Umbilical cord (tissue), 1 donor: ENCODE measurements at regions not wholly inside any gene's neighbourhood (a gene's known extent, or its start where the extent isn't known, plus 50 kb on each side); places are given as distances from the start of the nearest gene placed in this dataset.
"Not testable (repeated sequence)": the region's sequence is repeated elsewhere in the genome, so short reads cannot be mapped to it uniquely, and the experiment has no call there.

Source experiments
- DNase-seq: peaks from one replicate; pipeline ENCODE4 v3.0.0-alpha.2; 2015; ENCODE audit warnings: low spot score

DNA sequence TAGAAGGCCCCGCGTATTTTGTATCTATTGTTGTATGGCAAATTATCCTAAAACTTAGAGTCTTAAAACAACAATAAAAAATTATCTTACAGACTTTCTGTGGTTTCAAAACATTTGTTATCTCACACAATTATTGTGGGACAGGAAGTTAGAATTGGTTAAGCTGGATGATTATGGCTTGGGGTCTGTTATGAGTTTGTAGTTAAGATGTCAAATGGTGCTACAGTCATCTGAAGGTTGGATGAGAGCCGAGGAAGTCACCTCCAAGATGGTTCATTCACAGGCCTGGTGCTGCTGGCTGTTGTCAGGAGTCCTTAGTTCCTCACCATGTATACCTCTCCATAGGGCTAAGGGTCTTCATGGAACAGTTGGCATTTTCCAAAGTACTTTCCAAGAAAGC lies 175.6 kb upstream of the FANCL start:
- no peak for DNase-seq

DNA sequence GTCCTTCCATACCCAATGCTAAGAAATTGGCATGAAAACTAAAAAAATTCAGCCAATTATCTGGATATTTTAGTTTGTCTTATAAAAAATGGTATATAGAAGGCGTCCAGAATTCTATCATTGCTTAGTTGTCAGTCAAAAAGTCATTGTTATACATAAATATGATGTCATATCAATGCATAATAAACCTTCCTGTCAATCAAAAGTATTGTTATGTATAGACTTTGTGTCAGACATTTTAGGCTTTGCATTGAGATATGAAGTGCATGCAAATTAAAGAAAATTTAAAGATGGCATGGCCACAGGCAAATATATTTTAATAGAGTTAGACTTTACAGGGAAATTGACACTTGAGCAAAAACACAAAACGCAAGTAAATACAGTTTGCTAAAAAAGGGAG lies 173.4 kb upstream of the FANCL start:
- DNase-seq: no peak

DNA sequence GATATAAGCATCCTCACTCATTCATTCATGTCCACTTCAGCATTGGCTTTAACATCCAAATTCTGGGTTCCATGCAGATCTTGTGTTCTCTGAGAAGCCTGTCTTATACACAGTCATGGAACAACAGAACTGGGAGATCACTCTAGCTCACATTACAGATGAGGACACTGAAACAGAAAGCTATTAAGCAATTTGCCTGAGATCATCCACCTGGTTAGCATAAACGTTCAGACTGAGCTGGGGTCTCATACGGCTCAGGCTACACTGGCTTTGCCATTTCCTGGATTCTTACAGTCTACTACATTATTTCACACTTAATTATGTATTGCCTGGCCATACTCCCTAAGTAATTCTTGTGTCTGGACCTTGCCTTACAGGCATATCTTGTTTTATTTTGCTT lies 169.4 kb upstream of the FANCL start:
- DNase-seq: no peak

DNA sequence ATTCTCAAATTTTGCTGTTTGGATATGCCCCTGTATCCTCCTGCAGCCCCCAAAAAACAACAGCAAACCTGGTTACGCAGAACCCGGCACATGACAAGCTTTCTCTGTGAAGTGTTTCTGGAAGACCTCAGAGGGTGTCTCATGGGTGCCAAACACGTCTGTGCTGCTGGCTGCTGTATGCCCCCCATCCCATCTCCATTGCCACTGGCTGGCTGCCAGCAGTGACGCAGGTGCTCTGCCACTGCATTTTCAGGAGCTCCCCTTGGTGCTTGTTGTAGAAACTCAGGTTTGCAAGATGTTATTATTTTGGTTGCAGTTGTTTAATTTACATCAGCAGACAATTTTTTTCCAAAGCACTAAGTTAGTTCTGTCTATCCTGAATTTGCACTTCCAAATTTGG lies 166.4 kb upstream of the FANCL start:
- DNase-seq: no peak

DNA sequence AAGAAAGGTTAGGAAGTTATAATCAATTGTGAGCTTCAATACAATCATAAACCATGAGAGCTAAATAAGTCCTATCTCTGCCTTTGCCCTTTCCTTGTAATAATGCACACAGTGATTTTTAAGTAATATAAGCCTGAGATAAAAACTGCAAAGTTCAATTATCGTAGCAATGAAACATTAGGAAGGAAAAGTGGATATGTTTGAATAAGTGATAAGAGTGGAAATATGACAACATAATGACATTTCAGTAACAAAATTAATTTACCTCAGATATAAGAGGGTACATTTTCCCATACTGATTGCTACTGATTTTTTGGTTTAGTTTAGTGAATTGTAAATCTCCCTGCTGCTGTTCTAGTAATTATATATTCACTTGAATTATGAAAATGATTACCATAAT lies 164.2 kb upstream of the FANCL start:
- no peak for DNase-seq

DNA sequence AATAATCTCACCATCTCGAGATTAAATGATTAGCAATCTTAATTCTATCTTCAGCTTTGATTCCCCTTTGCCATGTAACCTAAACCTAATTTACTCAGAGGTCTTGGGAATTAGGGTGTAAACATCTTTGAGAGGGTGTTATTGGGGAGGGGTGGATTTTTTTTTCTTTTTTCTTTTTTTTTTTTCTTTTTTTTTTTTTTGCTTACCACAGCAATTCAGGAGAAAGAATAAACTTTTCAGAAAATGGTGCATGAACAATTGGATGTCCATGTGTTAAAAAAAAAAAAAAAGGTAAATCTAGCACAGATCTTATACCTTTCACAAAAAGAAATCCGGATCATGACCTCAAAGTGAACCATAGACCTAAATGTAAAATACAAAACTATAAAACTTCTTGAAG lies 160.8 kb upstream of the FANCL start:
- no peak for DNase-seq

DNA sequence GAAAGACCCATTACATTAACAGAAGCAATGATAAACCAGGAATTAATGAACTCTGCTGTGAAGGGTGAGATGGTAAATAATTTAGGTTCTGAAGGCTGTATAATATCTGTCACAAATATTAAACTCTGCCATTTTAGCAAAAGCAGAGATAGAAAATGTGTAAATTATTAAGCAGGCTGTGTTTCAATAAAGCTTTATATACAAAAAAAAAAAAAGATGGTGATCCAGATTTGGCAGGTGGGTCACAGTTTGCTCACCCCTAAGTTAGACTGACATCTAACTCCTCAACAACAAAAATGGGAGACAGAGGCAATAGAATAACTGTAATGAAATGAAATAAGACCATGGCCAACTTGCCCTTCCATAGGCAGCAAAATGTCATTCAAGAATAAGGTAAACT lies 157.3 kb upstream of the FANCL start:
- no peak for DNase-seq

DNA sequence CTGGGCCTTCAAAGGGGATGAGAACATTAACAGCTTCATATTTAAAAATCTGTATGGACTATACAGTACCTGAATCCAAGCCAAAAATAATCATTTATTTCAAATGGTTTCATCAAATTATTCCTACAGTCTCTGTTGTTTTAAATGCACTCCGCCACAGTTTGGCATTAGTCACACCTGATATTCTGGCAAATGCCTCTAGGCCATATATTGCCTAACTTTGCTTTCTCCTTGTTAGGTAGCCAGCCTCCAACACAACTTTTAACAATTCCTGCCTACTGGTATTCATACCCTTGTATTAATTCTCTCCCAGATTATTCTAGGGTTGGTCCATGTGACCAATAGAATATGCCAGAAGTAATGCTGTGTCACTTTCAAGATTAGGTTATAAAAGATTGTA lies 146.6 kb upstream of the FANCL start:
- no peak for DNase-seq

DNA sequence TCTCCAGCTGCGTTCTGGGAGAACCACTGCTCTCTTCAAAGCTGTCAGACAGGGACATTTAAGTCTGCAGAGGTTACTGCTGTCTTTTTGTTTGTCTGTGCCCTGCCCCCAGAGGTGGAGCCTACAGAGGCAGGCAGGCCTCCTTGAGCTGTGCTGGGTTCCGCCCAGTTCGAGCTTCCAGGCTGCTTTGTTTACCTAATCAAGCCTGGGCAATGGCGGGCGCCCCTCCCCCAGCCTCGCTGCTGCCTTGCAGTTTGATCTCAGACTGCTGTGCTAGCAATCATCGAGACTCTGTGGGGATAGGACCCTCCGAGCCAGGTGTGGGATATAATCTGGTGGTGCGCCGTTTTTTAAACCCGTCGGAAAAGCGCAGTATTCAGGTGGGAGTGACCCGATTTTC lies 145.8 kb upstream of the FANCL start:
- DNase-seq: not testable (repeated sequence)

DNA sequence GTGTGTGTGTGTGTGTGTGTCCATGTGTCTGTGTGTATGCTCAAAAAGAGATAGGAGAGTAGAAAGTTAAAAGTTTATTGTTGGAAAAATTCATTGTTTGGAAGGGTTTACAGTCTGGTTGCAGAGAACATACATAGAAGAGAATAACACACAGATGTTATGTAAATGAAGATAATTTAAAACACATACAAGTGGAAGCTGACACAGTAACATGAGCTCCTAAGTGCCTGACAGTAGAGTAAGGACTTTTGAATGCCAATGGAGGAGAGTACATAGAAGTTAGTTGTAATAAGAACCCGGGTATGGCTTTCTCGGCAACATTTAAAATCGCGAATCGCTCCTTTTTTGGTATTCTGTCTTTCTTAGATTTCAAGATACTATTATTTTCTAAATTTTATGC lies 137.0 kb upstream of the FANCL start:
- DNase-seq: no peak

DNA sequence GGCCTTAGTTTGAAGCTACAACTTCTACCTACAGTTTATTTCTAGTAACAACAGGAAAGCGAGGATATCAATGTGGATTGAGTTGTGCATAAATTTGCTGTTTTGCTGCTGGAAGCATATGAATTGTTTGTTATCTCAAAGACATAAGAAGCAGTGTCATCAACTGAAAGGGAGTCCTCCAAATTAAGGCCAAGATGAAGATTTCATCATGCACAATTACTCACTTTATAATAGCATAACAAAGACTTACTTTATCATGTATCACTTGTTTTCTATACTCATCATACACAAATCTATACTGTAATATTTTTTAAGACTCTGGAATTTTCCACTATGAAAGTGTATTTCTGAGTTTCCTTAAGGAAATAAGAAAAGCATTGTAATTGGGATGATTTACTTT lies 136.1 kb upstream of the FANCL start:
- no peak for DNase-seq

DNA sequence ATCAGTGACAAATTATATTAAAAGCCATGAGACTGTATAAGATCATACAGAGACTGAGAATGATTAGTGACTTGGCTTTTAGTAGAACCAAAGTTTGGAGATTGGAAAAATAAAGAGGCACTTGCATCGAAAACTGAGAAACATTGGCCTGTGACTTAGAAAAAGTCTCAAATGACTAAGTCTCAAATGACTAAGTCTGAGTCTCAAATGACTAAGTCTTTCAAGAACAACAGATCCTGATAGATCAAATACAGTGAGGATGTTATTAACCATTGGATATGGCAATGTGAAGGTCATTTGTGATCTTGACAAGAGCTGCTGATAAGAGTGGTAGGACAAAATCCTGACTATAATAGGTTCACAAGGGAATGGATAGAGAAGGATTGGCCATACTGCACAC lies 135.5 kb upstream of the FANCL start:
- DNase-seq: no peak

DNA sequence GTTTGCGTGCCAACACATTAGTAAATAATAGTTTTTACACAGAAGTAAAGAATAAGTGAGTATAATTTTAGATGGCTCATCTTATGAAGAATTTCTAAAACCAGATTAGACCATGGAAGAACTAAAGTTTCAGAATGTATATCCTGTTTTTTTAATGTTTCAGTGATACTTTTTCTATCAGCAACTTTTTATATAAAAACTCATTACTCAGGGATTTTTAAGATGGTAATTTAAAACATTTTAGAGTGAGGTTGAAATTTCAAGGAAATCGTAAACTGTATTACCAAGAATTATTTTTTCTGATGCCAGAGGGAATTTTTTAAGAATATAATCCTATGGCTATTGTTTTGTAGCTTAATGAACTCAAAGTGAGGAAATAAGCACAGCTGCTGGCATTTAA lies 128.5 kb upstream of the FANCL start:
- DNase-seq: no peak

DNA sequence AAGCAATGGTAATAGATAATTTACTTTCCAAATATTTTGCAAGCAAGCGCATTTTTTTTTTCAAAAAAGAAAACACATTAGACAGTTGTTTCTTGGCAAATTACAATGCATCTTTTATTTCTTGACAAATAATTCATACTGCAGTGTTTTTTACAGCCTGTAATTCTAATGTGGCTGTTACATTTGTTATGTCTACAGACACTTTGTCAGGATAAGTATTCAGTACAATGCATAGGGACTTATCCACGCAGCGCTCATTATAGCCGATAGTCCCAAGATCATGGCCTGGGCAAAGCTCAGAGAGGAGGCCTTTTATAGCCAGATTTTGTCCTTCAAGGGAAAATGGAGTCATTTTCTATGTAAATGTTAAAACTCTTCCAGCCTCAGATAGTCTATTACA lies 123.0 kb upstream of the FANCL start:
- DNase-seq: no peak

DNA sequence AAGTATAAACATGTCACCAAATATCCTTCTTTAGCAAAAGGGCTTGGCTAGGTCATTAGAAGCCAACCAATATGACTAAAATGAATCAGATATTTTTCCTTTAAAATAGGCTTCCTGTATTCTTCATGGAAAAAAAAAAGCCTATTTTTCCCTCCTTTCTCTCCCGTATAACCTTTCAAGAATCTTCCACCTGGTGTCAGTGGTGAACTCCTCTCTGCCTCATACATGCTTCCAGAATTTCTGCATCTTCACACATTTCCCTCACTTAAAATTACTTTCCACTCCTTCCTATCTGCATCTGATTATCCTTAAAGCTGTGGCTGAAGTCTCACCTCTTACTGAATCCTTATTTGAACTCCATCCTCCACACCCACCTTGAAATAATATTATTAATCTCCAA lies 116.9 kb upstream of the FANCL start:
- no peak for DNase-seq

DNA sequence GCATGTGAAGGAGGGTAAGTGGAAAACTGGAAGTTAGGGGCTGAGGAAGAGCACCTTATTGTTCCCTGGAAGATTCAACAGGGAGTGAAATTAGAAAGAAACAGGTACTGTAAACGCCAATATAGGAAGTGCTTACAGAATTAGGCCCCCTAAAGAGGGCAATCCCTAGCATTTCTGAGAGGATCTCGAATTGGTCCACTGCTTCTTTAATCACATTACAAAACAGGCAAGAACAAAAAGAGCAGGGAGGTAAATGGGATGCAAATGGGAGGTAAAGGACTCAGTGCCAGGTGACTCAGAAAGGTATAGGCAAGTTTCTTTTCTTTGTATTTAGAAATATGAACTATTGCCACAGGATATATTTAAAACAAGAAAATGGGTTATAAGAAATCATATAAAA lies 116.4 kb upstream of the FANCL start:
- no peak for DNase-seq

DNA sequence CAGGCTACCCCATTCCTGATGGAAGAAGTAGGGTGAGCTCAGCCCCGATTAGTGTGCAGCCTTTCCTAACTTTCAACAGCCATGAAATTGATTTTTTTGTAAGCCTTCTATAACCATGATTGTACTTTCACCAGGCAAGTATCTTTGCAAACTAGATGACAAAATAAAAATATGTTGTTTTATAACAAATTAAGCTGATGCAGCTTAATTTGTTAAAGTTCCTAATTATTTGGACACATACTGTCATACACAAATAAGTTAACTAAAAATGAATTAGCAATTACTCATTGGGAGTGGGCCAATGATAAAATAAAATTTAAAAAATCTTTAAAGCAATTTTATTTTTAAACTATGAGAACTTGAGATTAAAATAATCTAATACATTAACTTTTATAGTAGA lies 113.1 kb upstream of the FANCL start:
- DNase-seq: no peak

DNA sequence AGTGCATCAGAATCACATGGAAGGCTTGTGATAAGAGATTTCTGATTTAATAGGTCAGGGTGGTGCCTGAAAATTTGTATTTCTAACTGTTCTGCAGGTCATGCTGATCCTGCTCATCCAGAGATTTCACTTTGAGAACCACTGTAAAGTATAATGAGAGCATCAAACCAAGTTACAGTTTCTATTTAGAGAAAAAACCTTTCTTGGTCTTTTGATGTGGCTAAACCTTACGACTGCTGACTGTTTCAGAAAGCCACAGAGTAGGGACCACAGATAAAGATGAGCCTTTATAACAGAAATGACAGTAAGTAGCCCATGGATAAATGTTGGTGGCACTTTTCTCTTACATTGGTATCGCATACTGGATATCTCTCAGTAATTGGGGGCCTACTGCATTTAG lies 109.4 kb upstream of the FANCL start:
- DNase-seq: no peak

DNA sequence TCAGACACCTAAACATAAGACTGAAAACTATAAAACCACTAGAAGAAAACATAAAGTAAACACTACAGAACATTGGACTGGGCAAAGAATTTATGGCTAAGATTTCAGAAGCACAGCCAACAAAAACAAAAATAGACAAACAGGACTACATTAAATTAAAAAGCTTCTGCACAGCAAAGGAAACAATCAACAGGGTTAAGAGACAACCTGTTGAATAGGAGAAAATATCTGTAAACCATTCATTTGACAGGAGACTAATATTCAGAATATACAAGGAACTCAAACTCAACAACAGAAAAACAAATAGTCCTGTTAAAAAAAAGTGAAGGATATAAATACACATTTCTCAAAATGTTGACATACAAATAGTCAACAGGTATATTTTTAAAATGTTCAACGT lies 106.7 kb upstream of the FANCL start:
- DNase-seq: no peak

DNA sequence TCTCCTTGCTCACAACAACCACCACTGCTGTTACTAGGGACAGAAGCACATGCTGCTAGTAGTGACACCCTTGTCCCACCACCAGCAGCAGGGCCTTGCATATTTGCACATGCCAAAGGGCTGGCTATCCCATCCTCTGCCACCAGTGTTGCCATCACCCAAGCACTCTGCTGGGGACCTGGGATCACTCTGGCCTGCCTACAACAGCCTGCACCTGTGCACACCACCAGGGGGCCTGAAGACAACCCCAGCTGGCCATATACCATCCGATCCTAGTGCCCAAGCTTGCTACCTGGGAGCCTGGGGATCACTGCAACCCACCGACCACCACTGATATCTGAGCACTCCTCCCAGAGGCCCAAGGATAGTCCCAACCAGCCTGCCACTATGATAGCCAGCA lies 99.9 kb upstream of the FANCL start:
- no peak for DNase-seq

DNA sequence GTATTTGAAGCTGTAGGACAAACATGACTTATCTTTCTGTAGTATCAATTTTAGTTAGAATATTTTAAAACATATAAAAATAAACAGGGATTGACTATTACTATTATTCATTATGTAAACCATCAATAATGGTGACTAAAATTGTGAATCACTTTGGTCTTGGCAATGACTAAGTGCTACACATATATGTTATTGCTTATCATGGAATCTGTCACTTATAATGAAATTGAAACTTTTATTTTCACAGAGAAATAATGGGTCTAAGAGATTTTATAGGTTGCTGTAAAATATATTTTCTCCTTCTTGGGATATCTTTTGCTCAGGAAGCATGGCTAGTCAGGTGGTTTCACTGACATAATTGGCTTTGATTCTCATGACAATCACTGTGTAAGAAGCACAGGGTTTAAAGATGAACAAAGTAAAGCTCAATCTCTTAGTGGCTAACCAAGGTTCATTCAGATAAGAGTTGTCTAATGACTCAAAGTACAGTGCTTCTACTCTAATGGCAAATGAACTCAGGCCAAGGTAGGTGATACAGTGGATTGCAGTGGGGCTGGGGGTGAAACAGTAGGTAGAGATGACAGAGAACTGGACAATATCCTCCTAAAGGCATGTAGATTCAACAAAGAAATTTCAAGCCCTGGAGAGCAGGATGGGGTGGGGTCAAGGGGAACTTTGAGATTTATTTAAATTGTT lies 98.6 kb upstream of the FANCL start:
- no peak for DNase-seq

DNA sequence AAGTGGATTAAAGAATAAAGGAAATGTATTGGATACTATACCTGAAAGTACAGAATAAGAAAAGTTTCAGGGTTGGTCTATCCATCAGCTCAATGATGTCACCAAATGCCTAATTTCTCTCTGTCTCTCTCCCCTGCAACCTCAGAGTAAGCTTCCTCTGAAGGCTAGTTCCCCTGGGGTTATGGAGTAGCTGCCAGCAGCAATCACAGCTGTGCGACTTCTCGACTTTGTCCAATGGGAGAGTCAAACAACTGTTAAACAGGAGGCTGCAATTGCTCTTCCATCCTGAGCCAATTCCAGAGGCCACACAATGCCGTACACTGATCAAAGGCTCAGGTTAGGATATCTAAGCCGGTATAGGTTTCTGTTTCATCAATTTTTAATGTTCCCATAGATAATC lies 95.3 kb upstream of the FANCL start:
- no peak for DNase-seq

DNA sequence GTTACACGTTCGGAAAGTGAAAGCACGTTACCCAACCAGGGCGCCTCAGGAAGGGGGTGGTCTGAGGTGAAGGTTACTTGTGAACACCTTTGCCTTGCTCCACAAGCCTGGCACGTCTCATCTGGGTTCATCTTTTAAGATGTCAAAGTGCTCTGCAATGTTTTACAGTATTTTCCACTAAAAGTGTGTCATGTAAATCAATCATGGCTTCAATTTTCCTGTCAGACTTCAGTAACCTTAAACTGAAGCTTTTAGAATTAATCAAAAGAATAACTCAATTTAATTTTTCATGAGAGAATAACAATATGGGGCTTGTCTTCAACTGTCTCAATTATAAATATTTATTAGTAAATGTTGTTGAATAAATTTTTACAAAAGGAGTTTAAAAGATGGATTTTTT lies 93.3 kb upstream of the FANCL start:
- no peak for DNase-seq

DNA sequence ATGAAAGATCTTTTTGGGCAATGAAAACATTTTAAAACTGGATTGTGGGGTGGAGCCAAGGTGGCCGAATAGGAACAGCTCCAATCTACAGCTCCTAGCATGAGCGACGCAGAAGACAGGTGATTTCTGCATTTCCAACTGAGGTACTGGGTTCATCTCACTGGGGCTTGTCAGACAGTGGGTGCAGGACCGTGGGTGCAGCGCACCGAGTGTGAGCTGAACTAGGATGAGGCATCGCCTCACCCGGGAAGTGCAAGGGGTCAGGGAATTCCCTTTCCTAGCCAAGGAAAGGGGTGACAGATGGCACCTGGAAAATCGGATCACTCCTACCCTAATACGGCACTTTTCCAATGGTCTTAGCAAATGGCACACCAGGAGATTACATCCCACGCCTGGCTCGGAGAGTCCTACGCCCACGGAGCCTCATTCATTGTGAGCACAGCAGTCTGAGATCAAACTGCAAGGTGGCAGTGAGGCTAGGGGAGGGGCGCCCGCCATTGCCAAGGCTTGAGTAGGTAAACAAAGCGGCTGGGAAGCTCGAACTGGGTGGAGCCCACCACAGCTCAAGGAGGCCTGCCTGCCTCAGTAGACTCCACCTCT lies 84.3 kb upstream of the FANCL start:
- DNase-seq: not testable (repeated sequence)
